Activated CD4-positive, alpha-beta T cell treated with anti-CD3 and anti-CD28 coated beads for 48 hours (primary cell): ENCODE measurements at regions not wholly inside any gene's neighbourhood (a gene's known extent, or its start where the extent isn't known, plus 50 kb on each side); places are given as distances from the start of the nearest gene placed in this dataset.
"Not testable (repeated sequence)": the region's sequence is repeated elsewhere in the genome, so short reads cannot be mapped to it uniquely, and the experiment has no call there.

Experiments
- DNase-seq: peaks from one replicate; pipeline ENCODE4 v3.0.0-alpha.2; 2020

DNA sequence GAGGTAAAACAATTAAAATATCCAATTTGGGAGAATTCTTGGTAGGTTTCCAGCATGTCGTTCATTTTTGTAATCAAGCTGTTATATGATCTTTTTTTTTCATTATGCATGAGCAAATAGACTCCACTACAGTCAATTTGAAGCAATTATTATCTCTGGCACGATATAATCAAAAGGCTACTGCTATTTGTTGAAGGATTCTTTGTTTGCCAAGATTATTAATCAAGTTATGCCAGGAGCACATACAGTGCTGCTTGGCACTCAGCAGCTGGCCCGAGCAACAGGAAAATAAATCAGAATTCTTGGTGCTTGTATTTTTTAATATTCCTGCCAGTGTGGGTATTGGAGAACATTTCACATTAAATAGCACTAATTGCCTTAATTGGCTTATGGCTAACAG lies 279.5 kb downstream of the RND3 start:
- no peak for DNase-seq

- no peak for DNase-seq
These were observed 283.0 kb downstream of the RND3 start for GRCh38 chr2:150204451-150204850.

- not testable (repeated sequence) for DNase-seq
These were observed 292.7 kb downstream of the RND3 start for GRCh38 chr2:150194816-150195215.

- DNase-seq = no peak
These were observed 294.8 kb downstream of the RND3 start for GRCh38 chr2:150192701-150193100.

DNA sequence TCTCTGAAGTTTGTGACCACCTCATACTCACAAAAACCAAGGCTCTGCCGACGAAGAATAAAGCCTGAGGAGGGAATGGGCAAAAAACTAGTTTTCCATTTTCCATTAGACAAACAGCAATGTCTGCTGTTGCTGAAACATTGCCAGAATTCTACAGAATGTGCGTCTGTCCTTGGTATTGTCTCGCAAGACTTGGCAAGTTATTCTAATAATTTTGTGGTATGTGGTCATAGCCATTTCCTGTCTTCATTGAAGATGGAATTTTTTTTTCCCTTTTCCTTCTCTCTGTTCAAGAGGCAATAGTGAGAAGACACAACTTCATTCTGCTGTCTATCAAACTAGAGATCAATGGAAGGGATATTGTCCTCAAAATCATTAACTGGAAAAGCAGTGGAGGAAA lies 296.1 kb downstream of the RND3 start:
- no peak for DNase-seq

DNA sequence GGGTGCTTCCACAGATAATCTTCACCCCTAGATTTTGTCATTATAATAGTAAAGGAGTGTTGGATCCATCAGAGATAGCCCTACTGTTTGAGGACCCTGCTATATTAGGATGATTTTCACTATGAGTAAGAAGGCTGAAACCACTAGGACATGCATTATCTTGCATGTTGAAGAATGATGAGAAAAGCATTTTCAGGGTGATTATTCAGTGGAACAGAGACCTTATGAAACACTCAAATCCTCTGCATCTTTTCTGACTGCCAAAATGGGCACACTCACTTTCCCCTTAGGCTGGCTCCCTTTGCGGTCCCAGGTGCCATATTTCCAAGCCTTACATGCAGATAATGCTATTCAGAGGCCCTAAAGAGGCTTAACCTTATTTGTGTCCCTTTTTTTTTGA lies 296.9 kb downstream of the RND3 start:
- DNase-seq = no peak

GRCh38 chr2:150188800-150189199 lies 298.7 kb downstream of the RND3 start:
- no peak for DNase-seq

GRCh38 chr2:150188177-150188576 lies 299.3 kb downstream of the RND3 start:
- DNase-seq = no peak

- DNase-seq = no peak
These were observed 304.8 kb downstream of the RND3 start for GRCh38 chr2:150182566-150183235.

- DNase-seq = no peak
These were observed 308.9 kb downstream of the RND3 start for GRCh38 chr2:150178591-150178990.

DNA sequence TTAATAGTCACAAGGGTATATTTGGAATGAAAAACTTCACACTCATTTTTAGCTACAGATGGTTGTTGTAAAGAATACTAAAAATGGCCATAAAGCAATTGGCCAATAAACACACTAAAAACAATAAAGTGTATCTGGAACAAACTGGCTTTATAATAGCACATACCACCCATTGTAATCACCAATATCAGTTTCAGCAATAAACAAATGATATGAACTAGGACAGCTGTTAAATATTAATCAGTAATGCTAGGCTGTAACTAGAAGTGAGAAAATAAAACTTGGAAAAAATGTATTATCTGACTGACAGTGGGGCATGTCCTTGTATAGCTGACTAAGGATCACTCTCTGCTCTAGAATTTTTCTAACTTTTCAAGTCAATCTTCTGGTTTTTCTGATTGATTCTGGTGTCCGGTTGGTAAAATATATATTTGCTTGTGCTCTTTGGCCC lies 312.5 kb downstream of the RND3 start:
- no peak for DNase-seq

GRCh38 chr2:150174056-150174805 lies 313.2 kb downstream of the RND3 start:
- DNase-seq = no peak

GRCh38 chr2:150171065-150171548 lies 316.4 kb downstream of the RND3 start:
- no peak for DNase-seq

DNA sequence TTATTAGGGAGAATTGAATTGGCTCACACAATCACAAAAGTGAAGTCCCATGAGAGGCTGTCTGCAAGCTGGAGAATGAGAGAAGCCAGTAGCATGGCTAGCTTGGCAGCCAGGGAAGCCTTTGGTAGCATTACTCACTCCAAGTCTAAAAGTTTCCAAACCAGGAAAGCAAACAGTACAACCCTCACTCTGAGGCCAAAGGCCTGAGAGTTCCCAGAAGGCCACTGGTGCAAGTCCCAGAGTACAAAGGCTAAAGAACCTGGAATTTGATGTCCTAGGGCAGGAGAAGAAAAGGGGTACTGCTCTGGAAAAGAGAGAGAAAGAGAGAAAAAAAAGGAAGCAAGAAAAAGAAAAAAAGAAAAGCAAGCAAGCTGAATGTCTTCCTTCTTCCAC lies 318.2 kb downstream of the RND3 start:
- no peak for DNase-seq

DNA sequence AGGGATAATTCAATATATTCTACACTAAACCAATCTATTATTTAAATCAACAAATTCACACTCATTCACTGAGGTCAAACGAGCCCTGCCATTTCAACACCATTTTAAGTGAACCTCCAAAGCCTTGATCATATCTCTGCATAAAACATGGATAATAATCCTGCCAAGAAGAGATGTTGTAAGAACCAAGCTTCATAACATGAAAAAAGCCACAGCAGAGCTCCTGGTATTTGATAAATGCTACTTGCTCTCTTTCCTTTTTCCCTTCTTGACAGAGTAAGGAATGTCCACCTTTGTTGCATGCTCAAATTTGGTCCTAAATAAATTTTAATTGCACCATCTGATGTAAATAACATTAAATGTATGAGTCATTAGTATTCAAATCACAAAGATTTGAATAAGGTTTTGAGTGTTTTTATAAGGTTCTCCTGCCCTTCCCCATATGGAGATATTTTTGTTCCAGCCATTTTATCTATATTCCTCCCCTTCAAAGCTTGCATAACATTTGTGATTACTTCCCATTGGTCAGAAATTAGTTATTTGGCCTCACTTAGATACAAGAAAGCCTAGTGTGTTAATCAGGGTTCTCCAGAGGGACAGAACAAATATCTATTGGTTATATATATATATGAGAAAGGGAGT lies 318.8 kb downstream of the RND3 start:
- DNase-seq = no peak

DNA sequence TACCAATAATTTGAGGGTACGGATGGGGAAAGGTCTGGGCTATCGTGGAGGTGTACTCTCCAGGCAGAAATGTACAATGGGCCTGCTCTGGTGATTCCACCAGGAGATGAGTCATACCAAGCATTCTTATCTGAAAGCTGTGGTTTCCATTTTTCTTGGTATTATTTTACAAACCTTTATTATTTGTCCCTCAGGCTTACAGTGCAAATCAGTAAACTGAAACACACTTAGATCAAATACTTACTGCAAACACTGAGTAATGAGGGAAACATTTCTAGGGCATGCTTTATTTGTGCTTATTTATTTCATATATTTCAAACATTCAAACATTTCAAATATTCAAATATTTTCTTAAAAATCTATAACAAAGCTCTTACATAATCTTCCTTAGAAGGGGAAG lies 319.8 kb downstream of the RND3 start:
- no peak for DNase-seq

GRCh38 chr2:150166313-150167051 lies 321.0 kb downstream of the RND3 start:
- DNase-seq = no peak

- DNase-seq = no peak
These were observed 321.5 kb downstream of the RND3 start for GRCh38 chr2:150165988-150166312.

- DNase-seq = no peak
These were observed 322.0 kb downstream of the RND3 start for GRCh38 chr2:150165442-150165841.

- no peak for DNase-seq
These were observed 325.1 kb downstream of the RND3 start for GRCh38 chr2:150162241-150162942.

GRCh38 chr2:150160058-150160457 lies 327.4 kb downstream of the RND3 start:
- no peak for DNase-seq

- no peak for DNase-seq
These were observed 328.2 kb downstream of the RND3 start for GRCh38 chr2:150159300-150159699.

- DNase-seq = no peak
These were observed 330.6 kb downstream of the RND3 start for GRCh38 chr2:150156876-150157275.
